ENCODE measurements at regions not wholly inside any gene's neighbourhood (a gene's known extent, or its start where the extent isn't known, plus 50 kb on each side); places are given as distances from the start of the nearest gene placed in this dataset.

GRCh38 chr20:24165301-24166122 is 176.9 kb upstream of the GGTLC1 start:
- Histone ChIP-seq H3K27me3 (no peaks in the 10 kb centered on the region), H3K36me3 (no peaks in the 10 kb centered on the region), H3K9me3 (no peaks in the 10 kb centered on the region), H3K4me3 (no peak overlapping the region), H3K27ac (no peak overlapping the region), H3K4me1 (no peaks in the 10 kb centered on the region)
- no peak for DNase-seq
- intact Hi-C loops (cut with DNase I): no loop called here
- no peak for TF ChIP-seq CTCF (IDR thresholded peaks at IDR 0.05)
- ATAC-seq: no peak

- no peak for DNase-seq
- TF ChIP-seq CTCF (IDR thresholded peaks at IDR 0.05): peak; percentile 35
- H3K36me3 ChIP-seq: no peaks in the 10 kb centered on the region
- H3K9me3 ChIP-seq: no peaks in the 10 kb centered on the region
- no peaks in the 10 kb centered on the region for H3K27me3 ChIP-seq
- no peak overlapping the region for H3K4me3 ChIP-seq
- ATAC-seq: no peak
- H3K27ac ChIP-seq: no peak overlapping the region
- no peaks in the 10 kb centered on the region for H3K4me1 ChIP-seq
- intact Hi-C loops (cut with DNase I): no loop called here
Measured at GRCh38 chr20:24164360-24164759, 175.8 kb upstream of the GGTLC1 start.

GRCh38 chr20:24163506-24163905 is 174.9 kb upstream of the GGTLC1 start:
- H3K4me1 ChIP-seq: no peaks in the 10 kb centered on the region
- no peaks in the 10 kb centered on the region for H3K36me3 ChIP-seq
- DNase-seq: no peak
- ATAC-seq: no peak
- TF ChIP-seq CTCF (IDR thresholded peaks at IDR 0.05): no peak
- no peak overlapping the region for H3K4me3 ChIP-seq
- no peaks in the 10 kb centered on the region for H3K9me3 ChIP-seq
- intact Hi-C loops (cut with DNase I): no loop called here
- H3K27ac ChIP-seq: no peak overlapping the region
- no peaks in the 10 kb centered on the region for H3K27me3 ChIP-seq

- no peak overlapping the region for H3K4me3 ChIP-seq
- ATAC-seq (peak; percentile 87), DNase-seq (no peak)
- peak; percentile 73 for TF ChIP-seq CTCF (IDR thresholded peaks at IDR 0.05)
- intact Hi-C loops (cut with DNase I): no loop called here
- H3K9me3 ChIP-seq: no peaks in the 10 kb centered on the region
- H3K4me1 ChIP-seq: no peaks in the 10 kb centered on the region
- H3K27me3 ChIP-seq: no peaks in the 10 kb centered on the region
- no peak overlapping the region for H3K27ac ChIP-seq
- H3K36me3 ChIP-seq: no peaks in the 10 kb centered on the region
Measured at GRCh38 chr20:24160563-24161281, 172.1 kb upstream of the GGTLC1 start.

GRCh38 chr20:24158281-24158680 is 169.7 kb upstream of the GGTLC1 start:
- no peak for TF ChIP-seq CTCF (IDR thresholded peaks at IDR 0.05)
- no peak overlapping the region for H3K4me3 ChIP-seq
- no peaks in the 10 kb centered on the region for H3K27me3 ChIP-seq
- no peaks in the 10 kb centered on the region for H3K4me1 ChIP-seq
- no peak overlapping the region for H3K27ac ChIP-seq
- H3K9me3 ChIP-seq: no peaks in the 10 kb centered on the region
- ATAC-seq (no peak), DNase-seq (no peak)
- intact Hi-C loops (cut with DNase I): no loop called here
- no peaks in the 10 kb centered on the region for H3K36me3 ChIP-seq
